WTC11 (cell line): ENCODE measurements at regions not wholly inside any gene's neighbourhood (a gene's known extent, or its start where the extent isn't known, plus 50 kb on each side); places are given as distances from the start of the nearest gene placed in this dataset.

Experiments used
- CTCF ChIP-seq: fragments of 200-600 bp; IDR thresholded peaks from 2 replicates; pipeline ENCODE4 v1.8.0; 2022; ENCODE audit warnings: antibody characterized with exemption
- MLX ChIP-seq: sonication (generic); formaldehyde crosslinking; IDR thresholded peaks from 2 replicates; pipeline ENCODE4 v1.8.1; 2023; ENCODE audit warnings: mild to moderate bottlenecking, missing genetic modification reagents, moderate library complexity
- USF1 ChIP-seq: sonication (generic); formaldehyde crosslinking; IDR thresholded peaks from 2 replicates; pipeline ENCODE4 v1.8.0; 2022; ENCODE audit warnings: mild to moderate bottlenecking, missing genetic modification reagents

GRCh38 chr18:45493830-45494229, 121.4 kb upstream of the SLC14A2 start:
- TF ChIP-seq CTCF (no peak), MLX (CRISPR knock-in tag) (no peak), USF1 (no peak)
